GM21423 (cell line): ENCODE measurements at regions not wholly inside any gene's neighbourhood (a gene's known extent, or its start where the extent isn't known, plus 50 kb on each side); places are given as distances from the start of the nearest gene placed in this dataset.
"Not testable (repeated sequence)": the region's sequence is repeated elsewhere in the genome, so short reads cannot be mapped to it uniquely, and the experiment has no call there.

ENCODE experiments used
- ATAC-seq: cut with Tn5 transposase; IDR thresholded peaks from one replicate; pipeline ENCODE4 v1.9.1; 2021; ENCODE audit warnings: mild to moderate bottlenecking, moderate library complexity; ENCODE audit not compliant: unreplicated experiment

- ATAC-seq = no peak
Measured at GRCh38 chr2:51866361-51866760, 834.4 kb upstream of the NRXN1 start.

GRCh38 chr2:51859260-51859659 is 827.3 kb upstream of the NRXN1 start:
- ATAC-seq = no peak

- no peak for ATAC-seq
Measured at GRCh38 chr2:51855683-51856082, 823.8 kb upstream of the NRXN1 start.

- ATAC-seq = no peak
Measured at GRCh38 chr2:51846796-51847195, 814.9 kb upstream of the NRXN1 start.

- no peak for ATAC-seq
Measured at GRCh38 chr2:51846018-51846417, 814.1 kb upstream of the NRXN1 start.

GRCh38 chr2:51844596-51844995 is 812.7 kb upstream of the NRXN1 start:
- no peak for ATAC-seq

GRCh38 chr2:51829477-51829876 is 797.5 kb upstream of the NRXN1 start:
- ATAC-seq = no peak

GRCh38 chr2:51825823-51826222 is 793.9 kb upstream of the NRXN1 start:
- ATAC-seq = no peak

GRCh38 chr2:51813247-51813646 is 781.3 kb upstream of the NRXN1 start:
- ATAC-seq = no peak

- no peak for ATAC-seq
Measured at GRCh38 chr2:51812138-51812866, 780.4 kb upstream of the NRXN1 start.

GRCh38 chr2:51810197-51810596 is 778.3 kb upstream of the NRXN1 start:
- no peak for ATAC-seq

- no peak for ATAC-seq
Measured at GRCh38 chr2:51807229-51807628, 775.3 kb upstream of the NRXN1 start.

GRCh38 chr2:51795248-51795888 is 763.4 kb upstream of the NRXN1 start:
- ATAC-seq = no peak

GRCh38 chr2:51791496-51791895 is 759.6 kb upstream of the NRXN1 start:
- ATAC-seq = no peak

GRCh38 chr2:51790854-51791253 is 758.9 kb upstream of the NRXN1 start:
- no peak for ATAC-seq

- ATAC-seq = no peak
Measured at GRCh38 chr2:51789918-51790317, 758.0 kb upstream of the NRXN1 start.

- no peak for ATAC-seq
Measured at GRCh38 chr2:51782921-51783765, 751.2 kb upstream of the NRXN1 start.

GRCh38 chr2:51781691-51782090 is 749.8 kb upstream of the NRXN1 start:
- no peak for ATAC-seq

- no peak for ATAC-seq
Measured at GRCh38 chr2:51780353-51780752, 748.4 kb upstream of the NRXN1 start.

GRCh38 chr2:51779723-51780122 is 747.8 kb upstream of the NRXN1 start:
- not testable (repeated sequence) for ATAC-seq

GRCh38 chr2:51778806-51779205 is 746.9 kb upstream of the NRXN1 start:
- ATAC-seq = no peak

GRCh38 chr2:51774606-51775005 is 742.7 kb upstream of the NRXN1 start:
- not testable (repeated sequence) for ATAC-seq
